ENCODE measurements at regions not wholly inside any gene's neighbourhood (a gene's known extent, or its start where the extent isn't known, plus 50 kb on each side); places are given as distances from the start of the nearest gene placed in this dataset.

- no peak for TF ChIP-seq CTCF (IDR thresholded peaks at IDR 0.05; ENCODE audit: low read depth)
Measured at GRCh38 chr3:64932666-64933342, 245.0 kb upstream of the ADAMTS9 start.

- TF ChIP-seq CTCF (IDR thresholded peaks at IDR 0.05; ENCODE audit: low read depth): no peak
Measured at GRCh38 chr3:64932016-64932518, 244.3 kb upstream of the ADAMTS9 start.

- TF ChIP-seq CTCF (IDR thresholded peaks at IDR 0.05; ENCODE audit: low read depth): no peak
Measured at GRCh38 chr3:64930891-64931290, 243.1 kb upstream of the ADAMTS9 start.

- no peak for TF ChIP-seq CTCF (IDR thresholded peaks at IDR 0.05; ENCODE audit: low read depth)
Measured at GRCh38 chr3:64928683-64929082, 240.9 kb upstream of the ADAMTS9 start.

GRCh38 chr3:64927689-64928088, 239.9 kb upstream of the ADAMTS9 start:
- no peak for TF ChIP-seq CTCF (IDR thresholded peaks at IDR 0.05; ENCODE audit: low read depth)

GRCh38 chr3:64925575-64925974, 237.8 kb upstream of the ADAMTS9 start:
- no peak for TF ChIP-seq CTCF (IDR thresholded peaks at IDR 0.05; ENCODE audit: low read depth)

GRCh38 chr3:64924961-64925360, 237.2 kb upstream of the ADAMTS9 start:
- no peak for TF ChIP-seq CTCF (IDR thresholded peaks at IDR 0.05; ENCODE audit: low read depth)

All from subcutaneous adipose tissue (tissue), 1 donor.